Kidney (tissue), 13 donors: ENCODE measurements at regions not wholly inside any gene's neighbourhood (a gene's known extent, or its start where the extent isn't known, plus 50 kb on each side); places are given as distances from the start of the nearest gene placed in this dataset.

Experiments
- DNase-seq, 5 donors: peaks; one replicate each; pipeline ENCODE4 v3.0.0-alpha.2; 2013 to 2020
- FAIRE-seq: peaks from 2 replicates; lab custom pipeline; 2012; peaks lifted over from hg19 to GRCh38; lab: Jason Lieb, UNC
- H3K27ac ChIP-seq, 2 donors: one replicate each; pipeline ENCODE4 v1.7.0; 2013; ENCODE audit warnings: low read depth in 2 of 2, low read length in 2 of 2, inconsistent platforms in 1 of 2
- H3K27me3 ChIP-seq: one replicate; pipeline ENCODE4 v1.7.1; 2013; ENCODE audit warnings: low read length, inconsistent platforms; ENCODE audit not compliant: control insufficient read depth, insufficient read depth
- H3K36me3 ChIP-seq, 3 donors: one replicate each; pipeline versions ENCODE4 v1.7.0 to v1.7.1; 2013; ENCODE audit warnings: low read length in 3 of 3, control low read depth in 1 of 3, inconsistent platforms in 1 of 3; ENCODE audit not compliant: insufficient read depth in 3 of 3, control insufficient read depth in 2 of 3
- H3K4me1 ChIP-seq, 3 donors: one replicate each; pipeline versions ENCODE4 v1.7.0 to v1.7.1; 2013; ENCODE audit warnings: low read length in 3 of 3, inconsistent platforms in 1 of 3, low read depth in 1 of 3; ENCODE audit not compliant: control insufficient read depth in 2 of 3, insufficient read depth in 2 of 3
- H3K4me3 ChIP-seq, 3 donors: one replicate each; pipeline versions ENCODE4 v1.7.0 to v1.8.1; 2013; ENCODE audit warnings: low read length in 3 of 3, control low read depth in 1 of 3, inconsistent platforms in 1 of 3
- H3K9ac ChIP-seq, 3 donors: one replicate each; pipeline versions ENCODE4 v1.7.0 to v1.7.1; 2013; ENCODE audit warnings: low read length in 3 of 3, control low read depth in 1 of 3, inconsistent platforms in 1 of 3
- H3K9me3 ChIP-seq, 3 donors: one replicate each; pipeline versions ENCODE4 v1.7.0 to v1.7.1; 2013; ENCODE audit warnings: low read length in 3 of 3, control low read depth in 1 of 3, inconsistent platforms in 1 of 3; ENCODE audit not compliant: control insufficient read depth in 2 of 3, insufficient read depth in 1 of 3
- intact Hi-C: fragments of 100-400 bp; cut with DNase I; formaldehyde crosslinking; loops from one replicate; pipeline ENCODE4 v1.11.1; 2022
- TF ChIP-seq, protein P1 (sequence below): IDR thresholded peaks from 3 replicates; pipeline ENCODE4 v1.5.1; 2012; ENCODE audit warnings: mild to moderate bottlenecking, moderate library complexity, borderline replicate concordance; ENCODE audit not compliant: insufficient read depth; ENCODE audit errors: extremely low read depth
- donor health status: control.
- donor health status: control.
- donor health status: control.
- donor health status: control.
- donor health status: control.
- donor health status: DM: yes; HTN: yes; CAD: no.
- donor health status: Normal renal cell carcinoma (clear cell type).

DNA sequence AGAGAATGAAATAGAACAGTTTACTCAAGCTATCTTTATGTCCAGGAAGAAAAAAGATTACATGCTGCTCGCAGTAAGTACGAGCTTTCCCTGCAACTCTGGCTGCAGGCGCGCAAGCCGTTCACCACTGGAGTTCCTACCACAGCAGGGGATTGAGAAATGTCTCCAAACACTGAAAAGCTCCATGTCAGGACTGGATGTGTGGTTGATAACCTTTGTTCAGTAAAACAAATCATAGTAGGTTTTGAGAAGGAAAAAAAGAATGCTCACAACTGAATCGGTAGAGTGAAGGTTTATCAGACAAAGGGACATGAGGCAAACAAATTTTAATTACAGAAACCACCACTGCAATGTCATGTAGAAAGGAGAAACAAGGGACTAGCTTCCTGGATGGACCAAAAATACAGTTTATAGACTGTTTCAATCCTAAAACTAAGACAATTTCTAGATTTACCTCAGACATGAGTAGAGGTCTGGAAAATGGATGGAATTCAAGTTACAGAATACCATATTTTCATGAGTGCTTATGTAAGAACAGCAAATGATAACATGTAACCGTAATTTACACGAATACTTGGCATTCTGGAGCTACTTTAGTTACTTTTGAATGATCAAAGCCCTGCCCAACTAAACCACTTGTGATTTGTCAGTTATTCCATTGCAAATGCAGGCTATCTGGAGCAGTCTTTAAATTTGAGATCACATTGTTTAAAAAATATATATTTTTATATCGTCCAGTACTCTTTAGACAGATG is 471.1 kb downstream of the SHQ1 start:
- TF ChIP-seq, protein P1, sequence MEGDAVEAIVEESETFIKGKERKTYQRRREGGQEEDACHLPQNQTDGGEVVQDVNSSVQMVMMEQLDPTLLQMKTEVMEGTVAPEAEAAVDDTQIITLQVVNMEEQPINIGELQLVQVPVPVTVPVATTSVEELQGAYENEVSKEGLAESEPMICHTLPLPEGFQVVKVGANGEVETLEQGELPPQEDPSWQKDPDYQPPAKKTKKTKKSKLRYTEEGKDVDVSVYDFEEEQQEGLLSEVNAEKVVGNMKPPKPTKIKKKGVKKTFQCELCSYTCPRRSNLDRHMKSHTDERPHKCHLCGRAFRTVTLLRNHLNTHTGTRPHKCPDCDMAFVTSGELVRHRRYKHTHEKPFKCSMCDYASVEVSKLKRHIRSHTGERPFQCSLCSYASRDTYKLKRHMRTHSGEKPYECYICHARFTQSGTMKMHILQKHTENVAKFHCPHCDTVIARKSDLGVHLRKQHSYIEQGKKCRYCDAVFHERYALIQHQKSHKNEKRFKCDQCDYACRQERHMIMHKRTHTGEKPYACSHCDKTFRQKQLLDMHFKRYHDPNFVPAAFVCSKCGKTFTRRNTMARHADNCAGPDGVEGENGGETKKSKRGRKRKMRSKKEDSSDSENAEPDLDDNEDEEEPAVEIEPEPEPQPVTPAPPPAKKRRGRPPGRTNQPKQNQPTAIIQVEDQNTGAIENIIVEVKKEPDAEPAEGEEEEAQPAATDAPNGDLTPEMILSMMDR: no peak
- H3K4me3 ChIP-seq: no peak overlapping the region
- H3K9me3 ChIP-seq: no peaks in the 10 kb centered on the region
- FAIRE-seq: no peak
- H3K9ac ChIP-seq: no peak overlapping the region
- no peak overlapping the region for H3K27ac ChIP-seq
- H3K27me3 ChIP-seq: no peaks in the 10 kb centered on the region
- DNase-seq: no peak
- intact Hi-C loops: no loop called here
- peaks cover 0 to 12% (median 12%) of the 10 kb centered on the region in 3 donors for H3K36me3 ChIP-seq
- peaks cover 0 to 3% (median 0%) of the 10 kb centered on the region in 3 donors for H3K4me1 ChIP-seq

DNA sequence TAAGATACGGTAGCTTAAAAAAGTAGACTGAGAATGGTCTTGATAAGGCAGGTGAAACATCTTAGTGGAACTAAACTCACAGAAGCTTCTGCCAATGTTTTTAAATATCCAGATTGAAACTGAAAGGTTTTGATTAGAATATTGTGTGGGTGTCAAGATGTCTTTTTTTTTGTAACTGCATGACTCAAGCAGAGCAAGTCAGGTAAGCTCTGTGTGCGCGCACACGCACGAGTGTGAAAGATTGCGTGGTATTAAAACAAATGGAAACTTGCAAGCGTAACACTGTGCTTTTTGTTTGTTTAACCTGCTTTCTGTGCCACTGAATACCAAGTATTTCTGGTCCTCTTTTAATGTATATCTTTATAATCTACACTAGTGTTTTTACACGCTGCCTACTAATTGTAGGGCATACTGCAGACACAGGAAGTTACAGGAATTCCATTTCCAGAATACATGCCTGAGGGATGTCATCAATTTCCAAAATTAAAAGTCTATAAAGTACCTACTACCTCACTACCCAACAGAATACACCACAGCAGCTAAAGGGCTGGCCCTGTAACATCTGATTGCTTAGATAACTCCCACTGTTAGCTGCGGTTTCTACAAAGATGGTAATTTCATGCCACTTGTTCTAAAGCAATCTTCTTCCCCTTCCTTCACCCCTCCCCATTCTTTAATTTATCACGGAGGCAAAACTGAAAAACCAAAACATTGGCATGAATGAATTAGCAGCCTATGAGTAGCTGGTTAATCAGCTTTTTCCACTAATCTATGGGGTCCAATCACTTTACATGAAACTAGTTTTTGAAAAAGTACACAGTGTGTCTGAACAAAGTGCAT is 472.8 kb downstream of the SHQ1 start:
- FAIRE-seq (no peak), DNase-seq (no peak)
- intact Hi-C loops: no loop called here
- H3K9me3 ChIP-seq: no peaks in the 10 kb centered on the region
- H3K4me3 ChIP-seq: no peak overlapping the region
- H3K4me1 ChIP-seq: peaks cover 0 to 3% (median 0%) of the 10 kb centered on the region in 3 donors
- peaks cover 0 to 12% (median 12%) of the 10 kb centered on the region in 3 donors for H3K36me3 ChIP-seq
- TF ChIP-seq, protein P1: no peak
- H3K27ac ChIP-seq: no peak overlapping the region
- H3K9ac ChIP-seq: no peak overlapping the region
- no peaks in the 10 kb centered on the region for H3K27me3 ChIP-seq

DNA sequence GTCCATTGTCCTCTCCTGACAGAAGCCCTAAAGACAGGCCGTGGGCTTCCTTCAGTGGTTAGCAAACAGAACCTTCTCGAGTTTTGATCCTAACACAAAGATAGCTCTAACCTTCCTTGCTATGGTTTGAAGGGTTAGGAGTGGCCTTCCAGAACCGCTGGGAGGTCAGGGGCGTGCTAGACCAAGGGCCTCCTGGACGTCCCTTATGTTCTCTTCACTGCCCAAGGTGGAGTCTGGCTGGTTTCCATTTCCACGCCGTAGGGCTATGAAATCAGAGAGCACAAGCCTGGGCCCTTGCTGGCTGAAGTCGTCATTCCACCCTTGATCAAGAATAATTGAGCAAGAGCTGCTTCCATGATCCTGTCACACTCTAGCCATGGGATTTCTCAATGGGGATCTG is 475.1 kb downstream of the SHQ1 start:
- Histone ChIP-seq H3K9ac (no peak overlapping the region), H3K9me3 (no peaks in the 10 kb centered on the region), H3K27me3 (no peaks in the 10 kb centered on the region), H3K36me3 (peaks cover 0 to 7% (median 5%) of the 10 kb centered on the region in 3 donors), H3K4me1 (no peaks in the 10 kb centered on the region), H3K27ac (no peak overlapping the region), H3K4me3 (no peak overlapping the region)
- DNase-seq (no peak), FAIRE-seq (no peak)
- TF ChIP-seq, protein P1: no peak
- intact Hi-C loops: no loop called here
